Sigmoid colon (tissue), 4 donors: ENCODE measurements at regions not wholly inside any gene's neighbourhood (a gene's known extent, or its start where the extent isn't known, plus 50 kb on each side); places are given as distances from the start of the nearest gene placed in this dataset.

Experiments used
- POLR2A ChIP-seq, 2 donors: fragments of 450-650 bp; IDR thresholded peaks; one replicate each; pipeline ENCODE4 v1.6.1; 2016; ENCODE audit warnings: antibody characterized with exemption in 2 of 2, mild to moderate bottlenecking in 2 of 2, moderate library complexity in 2 of 2
- POLR2AphosphoS5 ChIP-seq, 4 donors: sonication (generic); formaldehyde crosslinking; IDR thresholded peaks; one replicate each; pipeline ENCODE4 v1.6.1; 2017; ENCODE audit warnings: antibody characterized with exemption in 4 of 4
- TF ChIP-seq, protein P1 (sequence below), 4 experiments: fragments of 450-650 bp in 3 of 4; fragments of 200-600 bp in 1 of 4; IDR thresholded peaks; one replicate each; pipeline ENCODE4 v1.5.1; 2016 to 2019; ENCODE audit warnings: antibody characterized with exemption in 4 of 4, mild to moderate bottlenecking in 3 of 4, moderate library complexity in 2 of 4

DNA sequence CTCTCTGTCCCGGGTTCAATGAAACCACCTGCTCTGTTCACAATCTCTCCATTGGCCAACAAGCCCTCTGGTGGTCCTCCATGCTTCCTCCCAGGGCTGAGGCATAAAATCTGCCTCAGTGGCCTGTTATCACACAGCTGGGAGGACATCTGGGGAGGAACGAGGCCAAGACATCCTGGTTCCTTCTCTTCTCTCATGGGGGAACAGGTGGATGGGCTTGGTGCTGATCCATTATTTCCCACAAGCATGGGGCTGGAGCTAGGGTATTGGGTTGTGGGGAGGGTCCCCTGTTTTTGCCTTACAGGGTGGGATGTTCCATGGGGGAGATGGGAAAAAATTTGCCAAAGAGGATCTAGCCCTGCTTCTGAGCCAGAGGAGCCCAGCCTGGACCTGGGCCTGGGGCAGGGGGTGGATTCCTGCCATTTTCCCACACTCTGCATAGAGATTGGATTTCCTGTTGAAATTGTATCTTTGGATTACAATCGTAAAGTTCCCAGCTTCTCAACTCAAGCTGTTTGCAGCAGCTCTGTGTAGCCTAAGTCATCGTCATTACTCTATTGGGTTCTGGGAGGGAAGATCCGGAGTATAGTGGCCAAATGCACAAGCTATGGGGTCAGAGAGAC lies 124.7 kb downstream of the NAV1 start:
- TF ChIP-seq, protein P1, sequence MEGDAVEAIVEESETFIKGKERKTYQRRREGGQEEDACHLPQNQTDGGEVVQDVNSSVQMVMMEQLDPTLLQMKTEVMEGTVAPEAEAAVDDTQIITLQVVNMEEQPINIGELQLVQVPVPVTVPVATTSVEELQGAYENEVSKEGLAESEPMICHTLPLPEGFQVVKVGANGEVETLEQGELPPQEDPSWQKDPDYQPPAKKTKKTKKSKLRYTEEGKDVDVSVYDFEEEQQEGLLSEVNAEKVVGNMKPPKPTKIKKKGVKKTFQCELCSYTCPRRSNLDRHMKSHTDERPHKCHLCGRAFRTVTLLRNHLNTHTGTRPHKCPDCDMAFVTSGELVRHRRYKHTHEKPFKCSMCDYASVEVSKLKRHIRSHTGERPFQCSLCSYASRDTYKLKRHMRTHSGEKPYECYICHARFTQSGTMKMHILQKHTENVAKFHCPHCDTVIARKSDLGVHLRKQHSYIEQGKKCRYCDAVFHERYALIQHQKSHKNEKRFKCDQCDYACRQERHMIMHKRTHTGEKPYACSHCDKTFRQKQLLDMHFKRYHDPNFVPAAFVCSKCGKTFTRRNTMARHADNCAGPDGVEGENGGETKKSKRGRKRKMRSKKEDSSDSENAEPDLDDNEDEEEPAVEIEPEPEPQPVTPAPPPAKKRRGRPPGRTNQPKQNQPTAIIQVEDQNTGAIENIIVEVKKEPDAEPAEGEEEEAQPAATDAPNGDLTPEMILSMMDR (IDR thresholded peaks at IDR 0.05) = no peak
- TF ChIP-seq POLR2A (IDR thresholded peaks at IDR 0.05) (no peak), POLR2AphosphoS5 (IDR thresholded peaks at IDR 0.05) (no peak)
